Mesenchymal stem cell (in vitro differentiated cells and primary cell): ENCODE measurements at regions not wholly inside any gene's neighbourhood (a gene's known extent, or its start where the extent isn't known, plus 50 kb on each side); places are given as distances from the start of the nearest gene placed in this dataset.

Experiments used
- DNase-seq: peaks from one replicate; pipeline ENCODE4 v3.0.0-alpha.2; 2013
- H2AFZ ChIP-seq: one replicate; pipeline ENCODE4 v1.6.1; 2013; ENCODE audit warnings: low read depth, mild to moderate bottlenecking, control low read depth, inconsistent platforms, low read length, moderate library complexity
- H2AK5ac ChIP-seq: 2 replicates; pipeline ENCODE4 v1.6.1; 2013; ENCODE audit warnings: low read length, moderate library complexity, mild to moderate bottlenecking, inconsistent platforms; ENCODE audit not compliant: severe bottlenecking
- H2BK120ac ChIP-seq: one replicate; pipeline ENCODE4 v1.6.1; 2013; ENCODE audit warnings: low read depth, mild to moderate bottlenecking, inconsistent platforms, low read length, moderate library complexity
- H2BK12ac ChIP-seq, 2 experiments: one replicate each; pipeline ENCODE4 v1.6.1; 2013; ENCODE audit warnings: inconsistent platforms in 2 of 2, low read length in 2 of 2, mild to moderate bottlenecking in 2 of 2, moderate library complexity in 2 of 2, control low read depth in 1 of 2
- H2BK15ac ChIP-seq: one replicate; pipeline ENCODE4 v1.6.1; 2013; ENCODE audit warnings: mild to moderate bottlenecking, low read depth, inconsistent platforms; ENCODE audit not compliant: poor library complexity, severe bottlenecking
- H2BK5ac ChIP-seq: 2 replicates; pipeline ENCODE4 v1.6.1; 2013; ENCODE audit warnings: low read depth, mild to moderate bottlenecking, low read length, control low read depth, inconsistent platforms; ENCODE audit not compliant: poor library complexity, severe bottlenecking
- H3K14ac ChIP-seq, 2 experiments: one replicate each; pipeline ENCODE4 v1.6.1; 2013; ENCODE audit warnings: inconsistent platforms in 2 of 2, low read length in 2 of 2, control low read depth in 1 of 2, mild to moderate bottlenecking in 1 of 2, moderate library complexity in 1 of 2
- H3K18ac ChIP-seq, 2 experiments: one replicate each; pipeline ENCODE4 v1.6.1; 2013; ENCODE audit warnings: inconsistent platforms in 2 of 2, low read length in 2 of 2, control low read depth in 1 of 2, low read depth in 1 of 2, mild to moderate bottlenecking in 1 of 2
- H3K23ac ChIP-seq, 2 experiments: one replicate each; pipeline ENCODE4 v1.6.1; 2013; ENCODE audit warnings: inconsistent platforms in 2 of 2, low read length in 2 of 2, mild to moderate bottlenecking in 2 of 2, moderate library complexity in 2 of 2, control low read depth in 1 of 2
- H3K27ac ChIP-seq: 2 replicates; pipeline ENCODE4 v1.5.1; 2013; ENCODE audit warnings: mild to moderate bottlenecking, moderate library complexity, low read length, control low read depth, inconsistent platforms; ENCODE audit not compliant: poor library complexity, severe bottlenecking
- H3K27me3 ChIP-seq, 2 experiments: 2 replicates each; pipeline versions ENCODE4 v1.6.1 to v1.7.0; 2013; ENCODE audit warnings: low read length in 2 of 2, mild to moderate bottlenecking in 2 of 2, moderate library complexity in 2 of 2, control low read depth in 1 of 2, inconsistent platforms in 1 of 2; ENCODE audit not compliant: control insufficient read depth in 1 of 2, insufficient read depth in 1 of 2
- H3K36me3 ChIP-seq, 2 experiments: 2 replicates each; pipeline versions ENCODE4 v1.6.1 to v1.7.0; 2013; ENCODE audit warnings: low read length in 2 of 2, control low read depth in 1 of 2, inconsistent platforms in 1 of 2, low read depth in 1 of 2, mild to moderate bottlenecking in 1 of 2; ENCODE audit not compliant: insufficient read depth in 2 of 2, control insufficient read depth in 1 of 2
- H3K4ac ChIP-seq, 2 experiments: one replicate each; pipeline ENCODE4 v1.6.1; 2013; ENCODE audit warnings: inconsistent platforms in 2 of 2, low read length in 2 of 2, mild to moderate bottlenecking in 2 of 2, moderate library complexity in 2 of 2, control low read depth in 1 of 2, low read depth in 1 of 2
- H3K4me1 ChIP-seq: 2 replicates; pipeline ENCODE4 v1.6.1; 2013; ENCODE audit warnings: low read depth, low read length, control low read depth; ENCODE audit not compliant: control insufficient read depth, insufficient read depth
- H3K4me2 ChIP-seq: 2 replicates; pipeline ENCODE4 v1.6.1; 2013; ENCODE audit warnings: low read length, mild to moderate bottlenecking, inconsistent platforms; ENCODE audit not compliant: poor library complexity, severe bottlenecking
- H3K4me3 ChIP-seq, 2 experiments: 2 replicates each; pipeline versions ENCODE4 v1.5.1 to v1.7.0; 2013; ENCODE audit warnings: low read length in 2 of 2, mild to moderate bottlenecking in 2 of 2, control low read depth in 1 of 2, low read depth in 1 of 2; ENCODE audit not compliant: insufficient read depth in 1 of 2
- H3K79me1 ChIP-seq: replicated peaks from 2 replicates; pipeline ENCODE4 v1.6.1; 2013; ENCODE audit warnings: mild to moderate bottlenecking, control low read depth, low read length, inconsistent platforms; ENCODE audit not compliant: poor library complexity, severe bottlenecking
- H3K9ac ChIP-seq: 2 replicates; pipeline ENCODE4 v1.7.0; 2013; ENCODE audit warnings: mild to moderate bottlenecking, low read length, moderate library complexity
- H3K9me3 ChIP-seq: 2 replicates; pipeline ENCODE4 v1.7.0; 2013; ENCODE audit warnings: mild to moderate bottlenecking, low read length; ENCODE audit not compliant: control insufficient read depth
- H4K8ac ChIP-seq: one replicate; pipeline ENCODE4 v1.6.1; 2013; ENCODE audit warnings: inconsistent platforms, mild to moderate bottlenecking, low read length, moderate library complexity
- H4K91ac ChIP-seq: one replicate; pipeline ENCODE4 v1.6.1; 2013; ENCODE audit warnings: mild to moderate bottlenecking, low read length, inconsistent platforms
- WGBS: methylation state at CpG from one replicate; pipeline ENCODE4 v1.1.7; 2013; ENCODE audit warnings: mixed read lengths; 5-methylcytosine and 5-hydroxymethylcytosine counted together

DNA sequence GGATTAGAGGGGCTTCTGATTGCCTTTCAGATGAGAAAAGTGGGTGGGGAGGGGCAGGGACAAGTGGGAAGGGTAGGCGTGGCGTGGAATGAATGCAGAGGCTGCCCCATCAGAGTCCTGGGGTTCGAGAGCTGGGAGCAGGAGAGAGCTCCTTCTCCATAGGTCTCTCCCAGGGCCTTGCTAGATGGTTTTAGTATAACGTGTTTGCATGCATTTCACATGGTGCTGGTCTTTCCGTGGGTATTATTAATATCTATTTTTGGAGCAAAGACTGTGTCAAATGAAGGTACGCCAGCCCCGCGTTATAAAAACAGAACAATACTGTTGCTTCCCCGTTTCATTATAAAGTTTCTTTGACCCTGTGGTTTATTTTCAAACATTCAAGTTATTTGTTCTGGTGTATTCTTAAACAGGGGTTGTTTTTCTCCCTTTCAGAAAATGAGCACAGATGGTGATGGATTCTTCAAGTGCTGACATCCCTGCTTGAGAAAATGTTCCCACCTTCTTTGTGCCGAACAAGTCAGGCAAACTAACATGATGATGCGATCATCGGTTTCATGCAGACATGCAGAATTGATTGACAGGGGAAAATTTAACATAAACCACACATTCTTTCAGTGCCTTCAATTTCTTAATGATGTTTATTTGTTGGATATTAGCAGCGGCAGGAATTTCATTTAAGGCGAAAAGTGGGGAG, 62.1 kb upstream of the ZNF536 start:
- Histone ChIP-seq H3K4me3 (no peak overlapping the region), H2BK5ac (no peak overlapping the region), H2AK5ac (no peak overlapping the region), H2BK120ac (no peak overlapping the region), H2AFZ (no peak overlapping the region), H4K91ac (no peak overlapping the region), H3K4me1 (no peaks in the 10 kb centered on the region), H3K27ac (no peak overlapping the region), H3K36me3 (no peaks in the 10 kb centered on the region), H4K8ac (no peak overlapping the region), H3K9ac (no peak overlapping the region), H2BK15ac (no peak overlapping the region), H3K79me1 (no peaks in the 10 kb centered on the region), H3K23ac (no peak overlapping the region), H3K14ac (no peak overlapping the region), H3K27me3 (no peaks in the 10 kb centered on the region), H3K4ac (no peak overlapping the region), H2BK12ac (no peak overlapping the region), H3K9me3 (no peaks in the 10 kb centered on the region), H3K4me2 (no peak overlapping the region), H3K18ac (no peak overlapping the region)
- WGBS = 84% methylated on average over 13 of the region's 14 CpGs
- DNase-seq = no peak

DNA sequence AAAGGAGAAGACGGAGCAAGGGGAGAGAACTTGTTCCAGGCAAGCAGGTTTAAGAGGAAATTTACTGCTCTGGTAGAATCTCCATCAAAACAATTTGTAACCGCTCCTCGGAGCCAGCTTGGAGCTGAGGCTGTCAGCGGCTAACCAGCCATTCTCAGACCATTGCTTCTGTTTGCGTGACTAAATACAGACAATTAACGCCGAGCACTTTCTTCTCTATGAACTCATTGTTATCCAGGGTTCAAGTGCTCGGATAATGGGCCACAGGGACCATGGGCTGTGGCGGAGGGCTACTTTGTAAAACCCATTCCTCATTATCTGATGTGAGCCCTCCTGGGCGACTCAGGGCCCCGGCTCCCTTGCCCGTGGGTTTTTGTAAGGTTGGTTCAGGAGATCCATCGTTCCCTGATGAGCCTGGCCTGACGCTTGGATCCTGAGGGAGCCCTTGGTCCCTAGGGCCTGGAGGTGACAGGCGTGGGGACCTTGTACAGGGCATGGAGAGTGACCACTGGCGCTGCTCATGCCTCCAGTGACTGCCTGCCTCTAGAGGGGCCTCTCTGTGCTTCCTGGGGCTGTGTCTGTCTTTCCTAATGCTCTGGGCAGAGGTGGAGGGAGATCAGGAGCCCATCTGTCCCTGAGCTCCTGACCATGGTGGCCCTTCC, 61.5 kb upstream of the ZNF536 start:
- 74% methylated on average over 16 of the region's 16 CpGs for WGBS

DNA sequence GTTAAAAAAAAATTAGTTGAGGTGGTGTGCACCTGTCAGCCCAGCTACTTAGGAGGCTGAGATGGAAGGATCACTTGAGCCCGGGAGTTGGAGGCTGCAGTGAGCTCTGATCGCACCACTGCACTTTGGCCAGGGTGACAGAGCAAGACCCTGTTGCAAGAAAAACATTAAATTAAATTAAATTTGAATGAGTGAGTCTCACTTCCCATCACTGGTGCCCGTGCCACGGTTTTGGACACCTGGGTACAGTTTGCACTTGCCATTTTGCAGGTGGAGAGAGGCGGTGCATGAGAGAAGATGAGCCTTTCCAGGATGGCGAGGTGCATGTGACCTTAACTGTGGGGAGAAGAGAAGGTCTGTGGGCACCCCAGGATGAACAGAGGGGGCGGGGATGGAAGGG, 60.3 kb upstream of the ZNF536 start:
- Histone ChIP-seq H2BK15ac (no peak overlapping the region), H3K4me2 (no peak overlapping the region), H3K9me3 (no peaks in the 10 kb centered on the region), H3K4me3 (no peak overlapping the region), H3K9ac (no peak overlapping the region), H3K18ac (no peak overlapping the region), H3K27me3 (no peaks in the 10 kb centered on the region), H3K27ac (no peak overlapping the region), H2BK5ac (no peak overlapping the region), H4K91ac (no peak overlapping the region), H3K14ac (no peak overlapping the region), H2BK120ac (no peak overlapping the region), H3K36me3 (no peaks in the 10 kb centered on the region), H2AK5ac (no peak overlapping the region), H3K79me1 (no peaks in the 10 kb centered on the region), H4K8ac (no peak overlapping the region), H2BK12ac (no peak overlapping the region), H3K23ac (no peak overlapping the region), H2AFZ (no peak overlapping the region), H3K4me1 (no peaks in the 10 kb centered on the region), H3K4ac (no peak overlapping the region)
- WGBS = 79% methylated on average over 6 of the region's 7 CpGs
- DNase-seq = no peak

More for the DNA sequence above, 61.5 kb upstream of the ZNF536 start:
- no peak for DNase-seq
- H3K23ac ChIP-seq = no peak overlapping the region
- no peak overlapping the region for H3K4ac ChIP-seq
- H3K79me1 ChIP-seq = no peaks in the 10 kb centered on the region
- no peaks in the 10 kb centered on the region for H3K36me3 ChIP-seq
- no peaks in the 10 kb centered on the region for H3K4me1 ChIP-seq
- no peak overlapping the region for H4K8ac ChIP-seq
- no peak overlapping the region for H2AK5ac ChIP-seq
- H2AFZ ChIP-seq = no peak overlapping the region
- no peak overlapping the region for H3K9ac ChIP-seq
- no peak overlapping the region for H2BK12ac ChIP-seq
- H3K14ac ChIP-seq = no peak overlapping the region
- H3K18ac ChIP-seq = no peak overlapping the region
- H2BK5ac ChIP-seq = no peak overlapping the region
- no peaks in the 10 kb centered on the region for H3K27me3 ChIP-seq
- no peak overlapping the region for H3K4me3 ChIP-seq
- no peak overlapping the region for H4K91ac ChIP-seq
- no peak overlapping the region for H3K27ac ChIP-seq
- H2BK120ac ChIP-seq = no peak overlapping the region
- no peak overlapping the region for H2BK15ac ChIP-seq
- H3K4me2 ChIP-seq = no peak overlapping the region
- H3K9me3 ChIP-seq = no peaks in the 10 kb centered on the region

DNA sequence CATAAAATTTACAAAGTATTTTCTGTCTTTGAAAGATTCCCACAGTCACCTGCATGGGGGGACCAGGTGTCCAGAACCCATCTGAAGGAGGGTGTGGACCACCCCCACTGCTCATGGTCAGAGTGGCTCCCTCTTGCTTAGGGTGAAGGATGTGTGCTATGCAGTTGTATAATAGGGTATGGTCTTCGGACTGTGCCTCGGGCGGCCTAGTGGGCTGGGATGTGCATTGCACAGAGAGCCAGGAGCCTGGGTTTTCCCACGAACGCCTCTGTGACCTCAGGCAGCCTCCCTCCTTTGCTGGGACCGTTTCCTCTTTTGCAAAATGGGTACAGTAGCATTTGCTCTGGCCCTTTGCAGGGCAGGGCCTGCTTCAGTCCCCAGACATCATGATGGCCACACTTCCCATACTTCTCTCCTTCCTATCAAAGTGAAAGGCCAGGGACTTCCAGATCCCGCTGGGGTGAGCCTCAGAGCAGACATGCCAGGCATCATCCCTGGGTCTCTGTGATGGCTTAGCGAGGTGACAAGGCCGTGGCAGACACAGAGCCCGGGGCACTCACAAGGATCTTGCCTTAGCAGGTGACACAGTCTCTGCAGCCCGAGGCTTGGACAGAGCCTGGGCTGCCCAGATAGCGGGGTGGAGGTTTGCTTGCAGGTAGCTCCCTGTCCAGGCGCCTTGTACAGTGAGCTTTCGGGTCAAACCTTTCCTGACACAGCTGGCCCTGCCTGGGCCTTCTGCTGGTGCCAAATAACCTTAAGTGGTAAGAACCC, 59.4 kb upstream of the ZNF536 start:
- no peak overlapping the region for H2AK5ac ChIP-seq
- no peak overlapping the region for H3K4me3 ChIP-seq
- no peaks in the 10 kb centered on the region for H3K36me3 ChIP-seq
- no peak overlapping the region for H4K91ac ChIP-seq
- H3K14ac ChIP-seq = no peak overlapping the region
- H2BK5ac ChIP-seq = no peak overlapping the region
- no peak overlapping the region for H3K23ac ChIP-seq
- H3K4me1 ChIP-seq = no peaks in the 10 kb centered on the region
- no peak overlapping the region for H2AFZ ChIP-seq
- no peak overlapping the region for H3K4me2 ChIP-seq
- no peaks in the 10 kb centered on the region for H3K9me3 ChIP-seq
- no peak overlapping the region for H3K4ac ChIP-seq
- DNase-seq = no peak
- 70% methylated on average over 14 of the region's 14 CpGs for WGBS
- no peak overlapping the region for H2BK15ac ChIP-seq
- no peak overlapping the region for H2BK120ac ChIP-seq
- H3K9ac ChIP-seq = no peak overlapping the region
- no peak overlapping the region for H3K27ac ChIP-seq
- no peak overlapping the region for H2BK12ac ChIP-seq
- H4K8ac ChIP-seq = no peak overlapping the region
- no peaks in the 10 kb centered on the region for H3K27me3 ChIP-seq
- H3K79me1 ChIP-seq = no peaks in the 10 kb centered on the region
- no peak overlapping the region for H3K18ac ChIP-seq
